Hippocampal formation (tissue), 2 donors: ENCODE measurements at regions not wholly inside any gene's neighbourhood (a gene's known extent, or its start where the extent isn't known, plus 50 kb on each side); places are given as distances from the start of the nearest gene placed in this dataset.

Source experiments
- DNase-seq, 2 donors: peaks; one replicate each; lab custom pipeline; 2025; lab: John Stamatoyannopoulos, UW

GRCh38 chr12:107525063-107525718, 160.4 kb upstream of the PWP1 start:
- no peak for DNase-seq

GRCh38 chr12:107525719-107526554, 159.7 kb upstream of the PWP1 start:
- DNase-seq = no peak

GRCh38 chr12:107526555-107527180, 158.9 kb upstream of the PWP1 start:
- DNase-seq = no peak

- DNase-seq = no peak
Measured at GRCh38 chr12:107528731-107529365, 156.8 kb upstream of the PWP1 start.

- no peak for DNase-seq
Measured at GRCh38 chr12:107529991-107530390, 155.6 kb upstream of the PWP1 start.

GRCh38 chr12:107530701-107531100, 154.9 kb upstream of the PWP1 start:
- no peak for DNase-seq

GRCh38 chr12:107533218-107533617, 152.4 kb upstream of the PWP1 start:
- no peak for DNase-seq

GRCh38 chr12:107536613-107537012, 149.0 kb upstream of the PWP1 start:
- no peak for DNase-seq

GRCh38 chr12:107537464-107538119, 148.0 kb upstream of the PWP1 start:
- DNase-seq = no peak

GRCh38 chr12:107539196-107539939, 146.2 kb upstream of the PWP1 start:
- DNase-seq = no peak

GRCh38 chr12:107541001-107541705, 144.4 kb upstream of the PWP1 start:
- DNase-seq = no peak

- no peak for DNase-seq
Measured at GRCh38 chr12:107543416-107543815, 142.2 kb upstream of the PWP1 start.

- DNase-seq = no peak
Measured at GRCh38 chr12:107543841-107544240, 141.8 kb upstream of the PWP1 start.

GRCh38 chr12:107544937-107545336, 140.7 kb upstream of the PWP1 start:
- DNase-seq = peak in 1 of 2 donors; percentile 47

- DNase-seq = no peak
Measured at GRCh38 chr12:107545737-107546353, 139.8 kb upstream of the PWP1 start.

- no peak for DNase-seq
Measured at GRCh38 chr12:107547389-107547788, 138.2 kb upstream of the PWP1 start.

- no peak for DNase-seq
Measured at GRCh38 chr12:107549651-107550480, 135.7 kb upstream of the PWP1 start.

- no peak for DNase-seq
Measured at GRCh38 chr12:107551434-107551833, 134.2 kb upstream of the PWP1 start.

- no peak for DNase-seq
Measured at GRCh38 chr12:107552263-107552662, 133.3 kb upstream of the PWP1 start.
